ENCODE measurements at regions not wholly inside any gene's neighbourhood (a gene's known extent, or its start where the extent isn't known, plus 50 kb on each side); places are given as distances from the start of the nearest gene placed in this dataset.
"Not testable (repeated sequence)": the region's sequence is repeated elsewhere in the genome, so short reads cannot be mapped to it uniquely, and the experiment has no call there.

GRCh38 chrX:120752431-120753082, 122.7 kb upstream of the C1GALT1C1 start:
- no peak for DNase-seq

DNA sequence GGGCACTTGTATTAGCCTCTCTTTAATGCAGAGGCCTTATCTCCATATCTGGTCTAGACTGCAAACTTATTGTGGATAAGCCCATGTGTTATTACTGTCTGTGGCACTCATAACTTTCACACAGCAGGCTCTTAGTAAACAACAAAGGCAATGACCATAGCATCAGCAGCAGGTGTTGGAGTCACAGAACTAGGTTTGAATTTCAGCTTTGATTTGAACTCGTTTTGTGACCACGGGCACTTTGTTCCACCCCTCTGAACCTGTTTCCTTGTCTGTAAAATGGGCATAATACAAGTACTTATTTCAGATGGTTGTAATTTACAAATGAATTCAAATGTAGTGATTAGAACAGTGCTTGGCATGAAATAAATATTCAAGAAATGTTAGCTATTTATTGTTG, 121.8 kb upstream of the C1GALT1C1 start:
- DNase-seq: no peak

- DNase-seq: no peak
These were observed 120.5 kb upstream of the C1GALT1C1 start for GRCh38 chrX:120750381-120750780.

GRCh38 chrX:120749141-120749846, 119.4 kb upstream of the C1GALT1C1 start:
- DNase-seq: no peak

DNA sequence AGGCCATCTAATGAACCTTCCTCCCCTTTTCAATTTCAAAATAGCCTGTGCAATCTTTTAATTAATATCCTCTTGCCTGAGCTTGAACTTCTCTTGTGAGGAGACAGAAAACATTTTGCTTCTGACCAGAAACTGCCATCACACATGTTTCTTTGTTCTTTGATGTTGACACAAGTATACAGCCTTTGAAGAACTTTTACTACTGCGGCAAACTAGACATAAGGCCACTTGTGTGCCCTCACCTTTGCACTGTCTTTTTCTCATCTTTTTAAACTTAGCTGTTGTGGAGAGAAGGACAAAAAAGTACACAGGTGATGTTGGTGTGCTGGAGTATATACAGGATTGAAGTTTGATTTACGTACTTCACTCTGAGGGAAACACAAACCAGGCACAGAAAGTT, 116.3 kb upstream of the C1GALT1C1 start:
- DNase-seq: no peak

DNA sequence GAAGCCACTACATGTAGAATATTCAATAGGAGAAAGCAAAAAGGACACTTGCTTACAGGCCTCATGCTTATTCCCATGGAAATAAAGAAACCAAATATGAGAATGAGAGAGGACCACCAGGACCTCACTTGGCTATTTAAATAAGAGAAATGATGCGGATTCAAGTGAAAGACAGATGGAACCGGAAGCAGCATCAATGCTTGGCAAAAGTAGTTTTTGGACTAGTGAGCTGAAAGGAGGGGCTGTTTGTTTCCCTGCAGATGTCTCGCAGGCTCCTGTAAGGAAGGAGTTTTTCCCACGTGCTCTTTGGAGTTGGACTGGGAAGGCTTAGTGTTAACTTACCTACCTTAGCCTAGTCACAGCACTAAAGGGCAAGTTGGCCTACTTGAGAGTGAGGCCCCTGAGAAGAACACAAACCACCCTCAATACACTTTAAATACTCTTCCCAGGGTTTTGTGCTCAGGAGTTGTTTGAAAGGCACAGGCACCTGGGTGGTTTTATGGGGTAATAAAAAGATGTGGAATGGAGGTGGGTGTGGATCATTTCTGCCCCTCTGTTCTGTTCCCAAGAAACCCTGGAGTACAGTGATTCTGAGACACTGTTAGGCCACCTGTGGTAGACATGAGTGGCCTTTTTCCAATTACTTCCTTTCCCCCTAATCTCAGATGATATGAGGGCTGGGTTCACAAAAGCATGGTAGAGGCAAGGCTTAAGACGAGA, 113.3 kb upstream of the C1GALT1C1 start:
- no peak for DNase-seq

- DNase-seq: no peak
These were observed 111.6 kb upstream of the C1GALT1C1 start for GRCh38 chrX:120741452-120741851.

DNA sequence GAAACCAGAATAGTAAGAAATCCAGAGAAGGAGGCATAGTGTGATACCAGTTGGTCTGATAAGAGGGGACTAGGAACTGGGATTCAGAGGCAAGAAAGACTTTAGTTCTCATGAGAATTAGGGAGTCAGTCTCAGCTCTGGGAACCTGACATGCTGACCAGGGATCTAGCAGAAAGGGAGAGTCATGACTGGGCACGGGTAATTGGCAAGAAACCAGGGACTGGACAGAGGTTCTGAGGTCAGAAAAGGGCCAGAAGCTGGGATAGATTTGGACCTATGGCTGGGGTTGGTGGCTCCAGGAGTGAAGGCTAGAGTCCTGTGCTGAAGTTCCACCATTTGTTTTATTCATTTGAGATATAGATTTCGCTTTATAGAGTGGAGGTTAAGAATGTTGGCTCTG, 110.2 kb upstream of the C1GALT1C1 start:
- no peak for DNase-seq

GRCh38 chrX:120739300-120739699, 109.4 kb upstream of the C1GALT1C1 start:
- DNase-seq: no peak

DNA sequence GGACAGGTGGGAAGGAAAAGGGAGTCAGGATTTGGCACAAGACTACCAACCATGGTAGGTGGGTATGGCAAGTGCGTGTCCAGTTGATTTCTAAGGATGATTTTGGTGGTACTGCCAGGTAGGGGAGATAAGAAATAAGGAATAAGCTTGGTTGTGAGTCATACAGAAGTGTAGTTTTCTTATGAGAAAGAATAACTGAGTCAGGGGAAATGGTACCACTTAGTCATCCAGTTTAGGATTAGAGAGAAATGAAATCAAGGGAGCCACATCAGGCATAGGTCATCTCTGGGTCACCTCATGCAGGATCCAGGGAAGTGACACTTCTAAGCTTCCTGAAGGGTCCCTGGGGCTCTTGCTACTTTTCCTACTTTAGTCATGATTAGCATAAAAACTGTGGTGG, 107.1 kb upstream of the C1GALT1C1 start:
- no peak for DNase-seq

GRCh38 chrX:120735966-120736365, 106.1 kb upstream of the C1GALT1C1 start:
- no peak for DNase-seq

DNA sequence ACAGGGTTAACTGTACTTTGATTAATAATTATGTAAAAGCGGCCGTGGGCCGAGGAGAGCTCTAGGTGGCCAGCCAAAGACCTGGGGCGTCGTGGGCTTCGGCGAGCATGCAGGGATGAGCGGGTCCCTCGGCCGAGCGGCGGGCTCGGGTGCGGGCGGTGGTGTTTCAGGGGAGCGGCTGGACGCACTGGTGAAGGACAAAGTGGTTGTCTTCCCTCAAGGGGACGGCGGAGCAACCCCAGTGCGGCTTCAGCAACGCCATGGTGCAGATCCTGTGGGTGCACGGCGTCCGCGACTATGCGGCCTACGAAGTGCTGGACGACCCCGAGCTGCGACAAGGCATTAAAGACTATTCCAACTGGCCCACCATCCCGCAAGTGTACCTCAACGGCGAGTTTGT, 103.0 kb upstream of the C1GALT1C1 start:
- DNase-seq: no peak

GRCh38 chrX:120732461-120732860, 102.6 kb upstream of the C1GALT1C1 start:
- DNase-seq: no peak

- no peak for DNase-seq
These were observed 101.5 kb upstream of the C1GALT1C1 start for GRCh38 chrX:120731386-120731785.

DNA sequence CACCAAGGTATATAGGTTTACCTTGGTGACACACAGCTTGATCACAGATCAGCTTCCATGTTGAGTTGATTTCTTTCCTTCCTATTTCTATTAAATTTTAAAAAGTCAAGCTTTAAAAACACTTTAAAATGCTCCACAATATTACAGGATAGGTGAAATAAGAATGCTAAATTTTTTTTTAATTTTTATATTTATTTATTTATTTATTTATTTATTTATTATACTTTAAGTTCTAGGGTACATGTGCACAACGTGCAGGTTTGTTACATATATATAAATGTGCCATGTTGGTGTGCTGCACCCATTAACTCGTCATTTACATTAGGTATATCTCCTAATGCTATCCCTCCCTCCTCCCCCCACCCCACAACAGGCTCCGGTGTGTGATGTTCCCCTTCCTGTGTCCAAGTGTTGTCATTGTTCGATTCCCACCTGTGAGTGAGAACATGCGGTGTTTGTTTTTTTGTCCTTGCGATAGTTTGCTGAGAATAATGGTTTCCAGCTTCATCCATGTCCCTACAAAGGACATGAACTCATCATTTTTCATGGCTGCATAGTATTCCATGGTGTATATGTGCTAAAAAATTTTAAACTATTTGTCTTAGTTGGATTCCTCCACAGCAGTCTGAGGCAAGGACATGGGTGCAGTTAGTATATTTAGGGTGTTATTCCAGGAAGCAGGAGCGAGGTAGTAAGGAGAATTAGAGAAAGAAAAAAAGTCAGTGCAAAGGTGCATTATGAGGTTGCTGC, 99.8 kb upstream of the C1GALT1C1 start:
- not testable (repeated sequence) for DNase-seq

GRCh38 chrX:120727911-120728310, 98.1 kb upstream of the C1GALT1C1 start:
- no peak for DNase-seq

DNA sequence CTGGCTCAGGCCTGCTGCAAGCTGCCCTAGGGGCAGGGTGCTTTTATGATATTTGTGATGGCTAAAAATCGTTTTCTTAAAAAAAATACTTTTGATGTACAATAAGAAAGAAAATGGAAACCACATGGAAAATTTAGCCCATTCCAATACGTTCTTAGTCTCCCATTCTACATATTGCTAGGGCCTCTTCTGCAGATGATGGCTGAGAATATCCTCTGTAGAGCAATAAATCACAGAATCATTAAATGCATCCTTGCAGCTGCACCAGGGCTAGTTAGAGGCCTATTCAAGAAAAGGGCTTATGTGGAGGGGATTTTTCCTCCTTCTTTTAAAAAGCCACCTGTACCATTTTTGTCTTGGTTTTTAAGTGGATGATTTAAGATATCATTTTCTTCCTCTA, 97.6 kb upstream of the C1GALT1C1 start:
- no peak for DNase-seq

GRCh38 chrX:120726294-120726693, 96.4 kb upstream of the C1GALT1C1 start:
- DNase-seq: no peak

DNA sequence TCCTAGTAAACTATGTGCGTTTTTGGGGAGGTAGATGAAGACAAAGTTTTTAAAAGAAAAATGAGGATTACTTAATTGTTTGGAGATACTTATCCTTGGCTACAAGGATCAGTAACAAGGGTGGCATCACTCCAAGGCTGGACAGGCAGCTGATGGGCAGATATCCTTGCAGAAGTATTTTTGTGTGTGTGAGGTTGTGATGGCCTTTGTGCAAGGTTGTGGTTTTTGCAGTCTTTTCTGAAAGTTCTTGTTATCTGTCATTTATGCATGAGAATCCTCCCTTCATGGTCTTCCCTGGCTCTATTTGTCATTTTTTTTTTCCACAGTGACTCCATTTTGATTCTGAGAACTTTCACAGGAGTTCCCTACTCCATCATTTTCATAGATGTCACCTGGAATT, 96.0 kb upstream of the C1GALT1C1 start:
- DNase-seq: no peak

GRCh38 chrX:120719622-120720021, 89.8 kb upstream of the C1GALT1C1 start:
- no peak for DNase-seq

DNA sequence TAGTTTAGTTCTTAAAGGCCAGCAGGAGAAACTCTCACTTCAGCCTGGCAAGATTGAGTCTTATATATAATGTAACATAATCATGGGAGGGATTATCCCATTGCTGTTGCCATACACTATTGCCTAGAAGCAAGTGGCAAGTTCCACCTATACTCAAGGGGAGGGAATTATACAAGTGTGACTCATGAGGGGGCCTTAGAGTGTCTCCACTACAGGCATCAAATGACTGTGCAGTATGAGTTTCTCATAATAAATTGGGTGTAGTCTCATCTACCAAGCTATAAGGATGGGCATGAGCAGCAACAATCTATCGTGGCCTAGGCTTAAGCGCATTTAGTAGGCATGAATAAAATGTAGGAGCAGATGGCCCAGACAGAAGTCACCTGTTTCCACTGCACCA, 89.1 kb upstream of the C1GALT1C1 start:
- DNase-seq: no peak

DNA sequence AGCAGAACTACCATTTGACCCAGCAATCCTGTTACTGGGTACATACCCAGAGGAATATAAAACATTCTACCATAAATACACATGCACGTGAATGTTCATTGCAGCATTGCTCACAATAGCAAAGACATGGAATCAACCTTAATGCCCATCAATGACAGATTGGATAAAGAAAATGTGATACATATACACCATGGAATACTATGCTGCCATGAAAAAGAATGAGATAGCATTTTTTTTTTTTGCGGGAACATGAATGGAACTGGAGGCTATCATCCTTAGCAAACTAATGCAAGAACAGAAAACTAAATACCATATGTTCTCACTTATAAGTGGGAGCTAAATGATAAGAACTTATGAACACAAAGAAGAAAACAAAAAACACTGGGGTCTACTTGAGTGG, 72.5 kb upstream of the C1GALT1C1 start:
- not testable (repeated sequence) for DNase-seq

- DNase-seq: no peak
These were observed 67.2 kb upstream of the C1GALT1C1 start for GRCh38 chrX:120697053-120697452.

Data from NCI-H82 (cell line).